Upper lobe of right lung (tissue), 1 donor: ENCODE measurements at regions not wholly inside any gene's neighbourhood (a gene's known extent, or its start where the extent isn't known, plus 50 kb on each side); places are given as distances from the start of the nearest gene placed in this dataset.
"Not testable (repeated sequence)": the region's sequence is repeated elsewhere in the genome, so short reads cannot be mapped to it uniquely, and the experiment has no call there.

Source experiments
- ATAC-seq: fragments of 200-7000 bp; cut with Tn5 transposase; one replicate; pipeline ENCODE4 v1.9.1; 2020; ENCODE audit warnings: mild to moderate bottlenecking, moderate library complexity
- DNase-seq: peaks from one replicate; pipeline ENCODE4 v3.0.0-alpha.2; 2020
- H3K27ac ChIP-seq: fragments of 200-600 bp; one replicate; pipeline ENCODE4 v1.8.0; 2022
- H3K27me3 ChIP-seq: fragments of 200-600 bp; one replicate; pipeline ENCODE4 v1.8.0; 2022; ENCODE audit warnings: mild to moderate bottlenecking
- H3K36me3 ChIP-seq: fragments of 200-600 bp; one replicate; pipeline ENCODE4 v1.8.0; 2022
- H3K4me1 ChIP-seq: fragments of 200-600 bp; one replicate; pipeline ENCODE4 v1.8.0; 2022
- H3K4me3 ChIP-seq: fragments of 200-600 bp; one replicate; pipeline ENCODE4 v1.8.0; 2022; ENCODE audit warnings: mild to moderate bottlenecking
- H3K9me3 ChIP-seq: fragments of 200-600 bp; one replicate; pipeline ENCODE4 v1.8.0; 2022
- CTCF ChIP-seq: fragments of 200-600 bp; IDR thresholded peaks from one replicate; pipeline ENCODE4 v1.8.0; 2022; ENCODE audit warnings: antibody characterized with exemption
- intact Hi-C: fragments of 100-400 bp; cut with DNase I; formaldehyde crosslinking; loops from one replicate; pipeline ENCODE4 v1.11.0; 2022
- donor health status: DM: no; HTN: yes; CAD: no; lungs with severe emphysema.

GRCh38 chr2:104977958-104978357 is 59.9 kb upstream of the MRPS9 start:
- intact Hi-C loops, result no loop called here
- H3K27ac ChIP-seq, result no peak overlapping the region
- no peak overlapping the region for H3K4me3 ChIP-seq
- DNase-seq (no peak), ATAC-seq (no peak)
- no peaks in the 10 kb centered on the region for H3K36me3 ChIP-seq
- H3K27me3 ChIP-seq, result no peaks in the 10 kb centered on the region
- no peaks in the 10 kb centered on the region for H3K9me3 ChIP-seq
- no peak for TF ChIP-seq CTCF
- H3K4me1 ChIP-seq, result no peaks in the 10 kb centered on the region

GRCh38 chr2:104979786-104980185 is 58.1 kb upstream of the MRPS9 start:
- H3K9me3 ChIP-seq, ATAC-seq, H3K4me3 ChIP-seq, DNase-seq, H3K36me3 ChIP-seq, intact Hi-C loops, H3K27ac ChIP-seq, H3K4me1 ChIP-seq, H3K27me3 ChIP-seq: not testable (repeated sequence)

- no peaks in the 10 kb centered on the region for H3K27me3 ChIP-seq
- no peak for DNase-seq
- H3K27ac ChIP-seq, result no peak overlapping the region
- TF ChIP-seq CTCF, result no peak
- H3K4me1 ChIP-seq, result no peaks in the 10 kb centered on the region
- no peaks in the 10 kb centered on the region for H3K9me3 ChIP-seq
- no peak for ATAC-seq
- no peaks in the 10 kb centered on the region for H3K36me3 ChIP-seq
- intact Hi-C loops, result no loop called here
- no peak overlapping the region for H3K4me3 ChIP-seq
These were observed 55.8 kb upstream of the MRPS9 start for GRCh38 chr2:104982111-104982510.
